Keratinocyte (primary cell): ENCODE measurements at regions not wholly inside any gene's neighbourhood (a gene's known extent, or its start where the extent isn't known, plus 50 kb on each side); places are given as distances from the start of the nearest gene placed in this dataset.

Experiments used
- EZH2 ChIP-seq: IDR thresholded peaks from one replicate; pipeline ENCODE4 v1.6.1; 2012; ENCODE audit warnings: inconsistent platforms, mild to moderate bottlenecking, low read length, moderate library complexity
- TF ChIP-seq, protein P1 (sequence below), 3 experiments: IDR thresholded peaks in 1 of 3; conservative IDR thresholded peaks in 1 of 3; optimal IDR thresholded peaks in 1 of 3; 2 replicates in 2 of 3; 3 replicates in 1 of 3; pipeline versions ENCODE3 to v1.5.1; 2011; ENCODE audit warnings: low read length in 3 of 3, mild to moderate bottlenecking in 3 of 3, moderate library complexity in 2 of 3, control low read depth in 1 of 3, inconsistent platforms in 1 of 3; ENCODE audit not compliant: insufficient read depth in 2 of 3; ENCODE audit errors: extremely low read depth in 1 of 3

GRCh38 chr10:36577126-36577525 lies 548.3 kb upstream of the ANKRD30A start:
- TF ChIP-seq, protein P1, sequence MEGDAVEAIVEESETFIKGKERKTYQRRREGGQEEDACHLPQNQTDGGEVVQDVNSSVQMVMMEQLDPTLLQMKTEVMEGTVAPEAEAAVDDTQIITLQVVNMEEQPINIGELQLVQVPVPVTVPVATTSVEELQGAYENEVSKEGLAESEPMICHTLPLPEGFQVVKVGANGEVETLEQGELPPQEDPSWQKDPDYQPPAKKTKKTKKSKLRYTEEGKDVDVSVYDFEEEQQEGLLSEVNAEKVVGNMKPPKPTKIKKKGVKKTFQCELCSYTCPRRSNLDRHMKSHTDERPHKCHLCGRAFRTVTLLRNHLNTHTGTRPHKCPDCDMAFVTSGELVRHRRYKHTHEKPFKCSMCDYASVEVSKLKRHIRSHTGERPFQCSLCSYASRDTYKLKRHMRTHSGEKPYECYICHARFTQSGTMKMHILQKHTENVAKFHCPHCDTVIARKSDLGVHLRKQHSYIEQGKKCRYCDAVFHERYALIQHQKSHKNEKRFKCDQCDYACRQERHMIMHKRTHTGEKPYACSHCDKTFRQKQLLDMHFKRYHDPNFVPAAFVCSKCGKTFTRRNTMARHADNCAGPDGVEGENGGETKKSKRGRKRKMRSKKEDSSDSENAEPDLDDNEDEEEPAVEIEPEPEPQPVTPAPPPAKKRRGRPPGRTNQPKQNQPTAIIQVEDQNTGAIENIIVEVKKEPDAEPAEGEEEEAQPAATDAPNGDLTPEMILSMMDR (optimal IDR thresholded peaks at IDR 0.05 in 1 of 3, IDR thresholded peaks at IDR 0.05 in 1 of 3, conservative IDR thresholded peaks at IDR 0.05 in 1 of 3; ENCODE audit: extremely low read depth in 1 of 3, insufficient read depth in 2 of 3, low read length in 3 of 3) = no peak
- no peak for TF ChIP-seq EZH2
